GM21360 (cell line): ENCODE measurements at regions not wholly inside any gene's neighbourhood (a gene's known extent, or its start where the extent isn't known, plus 50 kb on each side); places are given as distances from the start of the nearest gene placed in this dataset.

ENCODE experiments used
- ATAC-seq: cut with Tn5 transposase; IDR thresholded peaks from one replicate; pipeline ENCODE4 v1.9.1; 2021; ENCODE audit warnings: mild to moderate bottlenecking, moderate library complexity; ENCODE audit not compliant: unreplicated experiment

DNA sequence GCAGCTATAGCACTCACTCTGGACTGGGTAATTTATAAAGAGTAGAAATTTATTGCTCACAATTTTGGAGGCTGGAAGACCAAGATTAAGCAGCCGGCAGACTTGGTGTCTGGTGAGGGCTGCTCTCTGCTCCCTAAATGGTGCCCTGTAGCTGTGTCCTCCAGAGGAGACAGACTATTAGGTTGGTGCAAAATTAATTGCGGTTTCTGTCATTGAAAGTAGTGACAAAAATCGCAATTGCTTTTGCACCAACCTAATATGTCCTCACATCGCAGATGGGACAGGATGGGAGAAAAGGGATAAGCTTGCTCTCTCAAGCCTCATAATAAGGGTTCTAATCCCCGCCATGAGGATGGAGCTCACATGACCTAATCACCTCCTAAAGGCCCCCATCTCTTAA, 258.1 kb upstream of the VCX3A start:
- ATAC-seq: no peak

DNA sequence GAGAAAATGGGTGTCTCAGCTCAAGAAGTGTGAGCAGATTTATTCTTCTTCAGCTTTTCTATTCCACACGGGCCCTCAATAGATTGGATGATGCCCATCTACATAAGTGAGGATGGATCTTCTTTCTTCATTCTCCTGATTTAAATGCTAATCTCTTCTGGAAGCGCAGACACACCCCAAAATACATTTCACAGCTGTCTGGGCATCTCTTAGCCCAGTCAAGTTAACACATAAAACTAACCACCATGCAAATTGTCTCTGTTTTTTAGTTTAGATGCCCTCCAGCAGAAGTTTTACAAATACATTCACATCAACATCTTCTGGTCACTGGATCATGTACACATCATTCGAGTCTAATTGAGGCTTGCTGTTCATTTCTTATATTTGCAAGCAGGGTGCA, 249.0 kb upstream of the VCX3A start:
- ATAC-seq: no peak

GRCh38 chrX:6782831-6783230, 247.9 kb upstream of the VCX3A start:
- ATAC-seq: no peak

DNA sequence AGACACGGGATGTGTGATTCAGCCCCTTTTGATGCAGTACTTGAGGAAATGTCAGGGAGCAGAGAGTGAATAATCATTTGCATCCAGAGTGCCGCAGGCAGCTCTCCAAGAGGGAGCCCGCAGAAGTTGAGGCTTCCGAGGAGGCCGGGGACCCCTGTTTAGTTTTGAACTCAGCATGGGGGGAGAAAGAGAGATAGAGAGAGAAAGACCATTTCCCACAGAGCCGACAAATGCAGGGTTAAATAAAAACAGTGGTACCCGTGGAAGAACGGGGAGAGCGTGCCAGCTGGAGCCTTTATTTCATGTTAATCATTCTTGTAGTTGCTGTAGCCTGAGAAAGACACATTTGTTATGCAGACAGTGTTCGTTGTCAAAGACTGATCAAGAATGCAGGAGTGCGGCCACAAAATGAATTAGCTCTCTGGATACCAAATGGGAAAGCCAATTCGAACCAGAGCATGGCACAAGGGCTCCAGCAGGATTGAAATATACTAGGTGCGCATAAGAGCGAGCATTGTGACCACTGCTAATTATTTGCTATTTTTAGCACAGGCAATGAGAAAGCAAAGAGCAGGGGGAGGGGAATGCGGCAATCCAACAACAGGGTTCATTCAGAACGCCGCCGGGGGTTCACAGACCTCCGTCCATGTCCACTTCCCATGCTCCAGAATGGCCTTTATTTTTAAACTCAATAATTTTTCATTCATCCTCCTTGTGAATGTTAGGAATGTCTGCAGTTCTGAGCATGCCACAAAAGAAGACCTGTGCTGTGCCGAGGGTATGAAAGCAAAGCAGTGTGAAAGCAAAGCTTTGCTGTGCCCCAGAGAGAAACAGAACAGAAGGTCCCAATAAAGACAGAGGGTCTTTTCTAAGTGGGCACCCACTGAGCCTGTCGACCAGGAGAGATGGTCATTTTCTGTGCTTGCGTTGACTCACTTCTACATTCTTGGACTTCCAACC, 243.9 kb upstream of the VCX3A start:
- no peak for ATAC-seq

- peak; percentile 89 for ATAC-seq
Observed at GRCh38 chrX:6777238-6778002, 242.5 kb upstream of the VCX3A start.

DNA sequence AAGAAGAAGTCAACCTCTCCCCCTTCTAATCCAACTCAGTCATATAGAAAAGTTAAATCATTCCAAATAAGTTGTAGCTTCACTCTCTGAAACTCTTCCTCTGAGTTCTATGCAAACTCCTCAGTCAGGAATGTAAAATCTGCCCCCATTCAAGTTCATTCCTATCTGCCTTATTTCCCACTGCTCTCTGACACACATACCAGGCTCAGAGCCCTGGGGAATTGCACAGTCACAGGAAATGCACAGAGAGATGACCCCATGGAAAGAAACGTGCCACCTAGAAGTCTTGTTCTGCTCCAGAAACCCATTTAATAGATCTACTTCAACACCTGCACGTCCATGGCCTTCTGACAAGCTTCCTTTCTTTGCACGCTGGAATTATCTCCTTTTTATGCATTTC, 236.0 kb upstream of the VCX3A start:
- ATAC-seq: no peak

DNA sequence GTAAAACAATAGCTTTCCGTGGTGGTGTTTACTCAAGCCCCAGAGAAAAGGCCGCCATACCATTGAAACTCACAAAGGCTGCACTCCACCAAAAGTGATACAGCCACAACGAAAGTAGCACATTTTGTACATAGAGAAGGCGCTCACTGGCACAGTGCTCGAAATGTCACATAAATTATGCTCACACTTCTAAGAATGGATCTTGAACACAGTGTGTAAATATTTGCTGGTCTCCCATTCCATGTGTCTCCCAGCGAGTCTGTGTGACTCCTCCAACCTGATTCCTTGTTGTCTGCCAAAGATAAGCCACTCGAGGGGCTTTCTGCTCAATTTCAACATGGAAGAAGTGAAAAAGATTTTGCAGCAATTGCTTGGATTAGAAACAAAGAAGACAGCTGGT, 234.0 kb upstream of the VCX3A start:
- no peak for ATAC-seq

- ATAC-seq: no peak
Observed at GRCh38 chrX:6761251-6761650, 226.3 kb upstream of the VCX3A start.

GRCh38 chrX:6759655-6760375, 224.9 kb upstream of the VCX3A start:
- ATAC-seq: no peak

GRCh38 chrX:6758234-6758633, 223.3 kb upstream of the VCX3A start:
- no peak for ATAC-seq

GRCh38 chrX:6757631-6758030, 222.7 kb upstream of the VCX3A start:
- ATAC-seq: no peak

DNA sequence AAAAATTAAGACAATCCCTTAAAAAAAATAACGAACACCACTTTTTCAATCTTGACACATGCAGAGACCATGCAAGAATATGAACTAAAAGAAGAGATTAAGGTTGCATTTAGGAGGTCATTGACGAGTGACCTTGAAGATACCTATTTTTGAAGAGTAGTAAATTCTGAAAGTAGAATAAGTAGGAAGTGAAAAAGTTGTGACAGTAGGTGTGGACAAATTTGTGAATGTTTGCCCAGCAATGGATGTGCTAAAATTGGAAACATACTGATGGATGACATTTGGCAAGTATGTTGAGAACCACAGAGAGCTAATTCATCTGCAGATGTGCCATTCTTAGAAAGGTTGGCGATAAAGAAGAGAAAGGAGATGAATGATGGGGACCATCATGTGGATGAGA, 213.7 kb upstream of the VCX3A start:
- peak; percentile 66 for ATAC-seq

- ATAC-seq: peak; percentile 95
Observed at GRCh38 chrX:6738518-6739470, 203.9 kb upstream of the VCX3A start.

- no peak for ATAC-seq
Observed at GRCh38 chrX:6734844-6735634, 200.1 kb upstream of the VCX3A start.

DNA sequence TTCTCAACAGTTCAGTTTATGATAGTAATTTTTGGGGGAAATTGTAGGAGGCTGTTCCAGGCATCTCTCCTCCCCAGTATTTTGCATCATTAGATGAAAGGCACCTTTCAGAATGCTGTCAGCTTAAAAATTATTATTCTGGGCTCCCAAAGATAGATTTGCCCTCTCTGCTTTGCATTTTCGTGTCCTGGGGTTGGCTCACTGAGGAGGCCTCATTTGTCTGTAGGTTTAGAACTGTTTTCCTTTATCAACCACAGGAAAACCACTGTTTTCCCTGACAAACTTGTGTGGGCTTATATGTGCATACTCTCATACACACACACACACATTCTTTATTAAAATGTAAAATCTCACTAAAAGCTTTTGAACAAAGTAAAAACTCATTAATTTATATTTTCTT, 197.2 kb upstream of the VCX3A start:
- ATAC-seq: no peak

- no peak for ATAC-seq
Observed at GRCh38 chrX:6729626-6730025, 194.7 kb upstream of the VCX3A start.

GRCh38 chrX:6718766-6719165, 183.8 kb upstream of the VCX3A start:
- peak; percentile 81 for ATAC-seq

GRCh38 chrX:6708676-6709380, 173.9 kb upstream of the VCX3A start:
- ATAC-seq: no peak

DNA sequence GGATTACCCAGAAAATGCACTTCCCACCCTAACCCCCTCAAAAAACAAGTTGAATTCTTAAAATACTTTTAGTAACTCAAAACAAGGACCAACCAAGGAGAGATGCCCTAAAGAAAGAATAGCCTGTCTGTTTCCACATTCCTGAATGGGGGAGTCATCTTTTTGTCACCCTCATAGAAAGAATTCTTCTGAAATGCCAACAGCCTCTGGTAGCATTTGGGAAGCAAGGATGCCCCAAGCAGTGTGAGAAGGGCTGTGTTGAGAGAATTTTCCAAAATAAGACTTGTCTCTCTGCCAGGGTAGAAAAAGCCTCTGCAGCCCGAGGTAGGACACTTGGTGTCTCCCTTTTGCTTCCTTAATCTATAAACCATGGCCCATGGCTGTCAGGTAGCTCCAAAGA, 173.1 kb upstream of the VCX3A start:
- ATAC-seq: no peak
